ENCODE measurements at regions not wholly inside any gene's neighbourhood (a gene's known extent, or its start where the extent isn't known, plus 50 kb on each side); places are given as distances from the start of the nearest gene placed in this dataset.

DNA sequence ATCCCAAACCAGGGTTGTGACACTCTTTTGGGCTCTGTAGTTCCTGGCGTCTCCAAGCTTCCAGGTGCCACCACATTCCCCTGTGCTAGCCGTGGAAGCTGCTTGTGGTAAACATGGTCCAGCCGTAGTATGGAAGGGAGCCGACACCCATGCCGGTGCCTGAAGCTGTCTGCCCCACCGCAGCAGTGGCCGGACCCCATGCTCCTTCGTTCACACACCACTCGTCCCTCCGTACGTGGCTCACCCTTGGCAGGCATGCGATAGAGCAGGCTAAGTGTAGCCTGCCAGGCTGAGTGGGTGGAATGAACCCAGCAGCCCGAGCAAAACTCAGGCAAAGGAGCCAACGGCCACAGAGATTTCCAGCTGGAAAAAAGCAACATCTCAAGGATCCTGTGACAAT, 2030.4 kb downstream of the EFNA5 start:
- TF ChIP-seq, protein P1, sequence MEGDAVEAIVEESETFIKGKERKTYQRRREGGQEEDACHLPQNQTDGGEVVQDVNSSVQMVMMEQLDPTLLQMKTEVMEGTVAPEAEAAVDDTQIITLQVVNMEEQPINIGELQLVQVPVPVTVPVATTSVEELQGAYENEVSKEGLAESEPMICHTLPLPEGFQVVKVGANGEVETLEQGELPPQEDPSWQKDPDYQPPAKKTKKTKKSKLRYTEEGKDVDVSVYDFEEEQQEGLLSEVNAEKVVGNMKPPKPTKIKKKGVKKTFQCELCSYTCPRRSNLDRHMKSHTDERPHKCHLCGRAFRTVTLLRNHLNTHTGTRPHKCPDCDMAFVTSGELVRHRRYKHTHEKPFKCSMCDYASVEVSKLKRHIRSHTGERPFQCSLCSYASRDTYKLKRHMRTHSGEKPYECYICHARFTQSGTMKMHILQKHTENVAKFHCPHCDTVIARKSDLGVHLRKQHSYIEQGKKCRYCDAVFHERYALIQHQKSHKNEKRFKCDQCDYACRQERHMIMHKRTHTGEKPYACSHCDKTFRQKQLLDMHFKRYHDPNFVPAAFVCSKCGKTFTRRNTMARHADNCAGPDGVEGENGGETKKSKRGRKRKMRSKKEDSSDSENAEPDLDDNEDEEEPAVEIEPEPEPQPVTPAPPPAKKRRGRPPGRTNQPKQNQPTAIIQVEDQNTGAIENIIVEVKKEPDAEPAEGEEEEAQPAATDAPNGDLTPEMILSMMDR (IDR thresholded peaks at IDR 0.05) = no peak
- TF ChIP-seq POLR2AphosphoS5 (IDR thresholded peaks at IDR 0.05) = no peak
